NCI-H748 treated with DMSO at 0.1 percent for 48 hours (cell line): ENCODE measurements at regions not wholly inside any gene's neighbourhood (a gene's known extent, or its start where the extent isn't known, plus 50 kb on each side); places are given as distances from the start of the nearest gene placed in this dataset.

Experiments used
- DNase-seq: peaks from one replicate; lab custom pipeline; 2025; lab: John Stamatoyannopoulos, UW

GRCh38 chr4:85260064-85260463, 214.9 kb upstream of the ARHGAP24 start:
- DNase-seq, result no peak

DNA sequence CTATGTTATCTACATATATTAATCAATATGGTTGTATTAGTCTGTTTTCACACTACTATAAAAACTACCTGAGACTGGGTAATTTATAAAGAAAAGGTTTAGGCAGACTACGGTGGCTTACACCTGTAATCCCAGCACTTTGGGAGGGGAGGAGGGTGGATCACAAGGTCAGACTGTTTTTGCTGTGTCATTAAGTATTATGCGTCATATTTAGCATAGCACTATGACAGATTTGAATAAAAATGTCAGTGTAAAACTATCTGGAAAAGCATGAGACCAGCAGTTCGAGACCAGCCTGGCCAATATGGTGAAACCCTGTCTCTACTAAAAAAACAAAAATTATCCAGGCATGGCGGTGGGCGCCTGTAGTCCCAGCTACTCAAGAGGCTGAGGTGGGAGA, 209.7 kb upstream of the ARHGAP24 start:
- DNase-seq, result no peak

GRCh38 chr4:85268188-85268587, 206.8 kb upstream of the ARHGAP24 start:
- no peak for DNase-seq

- no peak for DNase-seq
Measured at GRCh38 chr4:85268961-85269360, 206.0 kb upstream of the ARHGAP24 start.

- DNase-seq, result no peak
Measured at GRCh38 chr4:85274955-85275354, 200.0 kb upstream of the ARHGAP24 start.

DNA sequence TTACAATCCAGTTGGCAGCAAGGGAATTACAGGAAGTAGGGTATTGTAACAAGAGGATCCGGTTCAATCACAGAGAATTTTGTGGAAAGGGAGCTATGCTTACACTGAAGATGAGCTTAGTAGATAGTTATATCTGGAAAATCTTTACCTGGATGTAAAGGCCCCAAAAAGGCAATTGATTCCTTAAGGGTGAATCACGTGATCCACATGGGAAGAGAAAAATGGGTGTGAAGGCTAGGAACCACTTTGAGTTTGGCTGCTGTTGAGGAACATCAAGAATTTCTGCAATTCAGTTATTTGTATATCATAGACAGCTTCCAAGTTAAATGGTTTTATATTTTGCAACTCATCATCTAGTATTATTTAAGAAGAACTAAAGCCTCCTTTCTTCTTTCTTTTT, 194.0 kb upstream of the ARHGAP24 start:
- no peak for DNase-seq

DNA sequence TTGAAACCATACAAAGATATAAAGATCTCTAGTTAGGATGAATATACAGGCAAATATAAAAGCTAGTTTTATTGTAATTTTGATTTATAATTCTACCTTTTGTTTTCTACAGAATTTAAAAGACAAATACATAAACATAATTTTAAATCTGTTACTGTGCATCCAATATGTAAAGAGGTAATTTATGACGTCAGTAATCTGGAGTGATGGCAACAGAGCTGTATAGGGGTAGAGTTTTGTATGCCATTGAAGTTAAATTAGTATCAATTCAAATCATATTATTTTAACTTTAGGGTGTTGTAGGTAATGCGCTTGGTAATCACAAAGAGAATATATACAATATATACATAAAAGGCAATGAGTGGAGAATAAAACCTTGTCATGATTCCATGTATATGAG, 183.7 kb upstream of the ARHGAP24 start:
- no peak for DNase-seq

DNA sequence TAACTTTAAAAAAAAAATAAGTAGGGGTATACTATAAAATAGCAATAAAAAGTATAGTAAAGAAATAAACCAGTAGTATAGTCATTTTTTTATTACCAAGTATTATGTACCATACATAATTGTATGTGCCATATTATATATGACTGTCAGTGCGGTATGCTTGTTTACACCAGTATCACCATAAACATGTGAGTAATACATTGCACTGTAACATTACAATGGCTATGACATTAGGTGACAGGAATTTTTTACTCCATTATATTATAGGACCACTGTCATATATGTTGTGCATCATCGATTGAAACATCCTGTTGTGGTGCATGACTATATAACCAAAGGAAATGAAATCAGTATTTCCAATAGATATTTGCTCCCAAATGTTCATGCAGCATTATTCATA, 176.9 kb upstream of the ARHGAP24 start:
- no peak for DNase-seq

DNA sequence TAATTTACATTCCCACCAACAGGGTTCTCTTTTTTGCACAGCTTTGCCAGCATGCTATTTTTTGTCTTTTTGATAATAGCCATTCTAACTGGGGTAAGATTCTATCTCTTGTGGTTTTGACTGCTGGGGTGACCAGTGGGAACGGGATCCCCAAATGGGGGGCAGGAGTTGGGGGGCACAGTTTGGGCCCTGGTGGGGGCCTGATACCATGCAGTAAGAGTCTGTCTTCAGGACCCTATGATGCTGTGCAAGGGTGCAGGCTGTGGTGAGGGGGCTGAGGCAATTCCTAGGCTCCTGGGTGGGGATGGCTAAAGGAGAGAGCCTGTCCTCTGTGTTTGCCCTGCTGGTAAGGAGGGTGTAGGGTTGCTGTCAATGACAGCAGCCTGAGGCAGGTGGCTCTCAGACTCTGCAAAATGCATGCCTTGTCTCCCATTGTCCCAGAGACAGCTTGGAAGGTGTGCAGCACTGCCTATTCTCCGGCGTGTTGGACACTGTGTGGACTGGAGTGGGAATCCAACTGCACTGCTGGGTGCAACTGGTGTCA, 172.7 kb upstream of the ARHGAP24 start:
- no peak for DNase-seq

GRCh38 chr4:85302756-85303155, 172.2 kb upstream of the ARHGAP24 start:
- no peak for DNase-seq

DNA sequence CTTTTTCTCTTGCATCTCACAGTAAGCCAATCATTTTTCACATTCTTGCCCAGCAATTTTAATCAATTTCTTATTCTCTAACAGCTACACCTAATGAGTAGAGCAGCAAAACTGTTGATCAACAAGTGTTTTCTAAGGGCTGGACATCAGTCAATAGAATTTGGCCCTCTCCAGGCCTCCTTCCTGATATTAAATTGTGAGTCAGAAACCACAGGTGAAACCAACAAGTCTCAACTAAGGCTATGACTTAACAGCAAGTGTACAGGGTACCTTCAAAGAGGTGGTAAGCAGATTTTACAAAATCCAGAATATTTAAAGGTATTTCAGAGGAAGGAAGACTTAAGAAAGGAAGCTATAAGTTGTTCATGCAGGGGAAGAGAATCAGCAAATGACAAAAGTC, 156.5 kb upstream of the ARHGAP24 start:
- DNase-seq, result no peak

DNA sequence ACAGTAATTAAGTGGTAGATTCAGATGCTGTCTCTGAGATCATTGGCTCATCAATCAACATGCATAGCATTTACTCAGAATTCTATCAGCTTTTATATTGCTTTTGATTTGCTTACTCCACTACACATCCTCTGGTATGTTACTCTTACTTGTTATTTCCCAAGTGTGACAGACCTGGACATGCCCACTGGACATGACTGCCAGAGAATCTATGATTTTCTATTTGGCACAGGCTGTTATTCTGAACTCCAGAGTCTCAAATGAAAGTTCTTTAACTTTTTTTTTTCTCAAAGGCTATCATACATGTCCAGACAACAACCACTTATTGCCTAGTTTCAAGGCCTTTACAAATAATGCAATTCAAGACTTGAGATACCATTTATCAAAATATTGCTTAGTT, 116.1 kb upstream of the ARHGAP24 start:
- no peak for DNase-seq

DNA sequence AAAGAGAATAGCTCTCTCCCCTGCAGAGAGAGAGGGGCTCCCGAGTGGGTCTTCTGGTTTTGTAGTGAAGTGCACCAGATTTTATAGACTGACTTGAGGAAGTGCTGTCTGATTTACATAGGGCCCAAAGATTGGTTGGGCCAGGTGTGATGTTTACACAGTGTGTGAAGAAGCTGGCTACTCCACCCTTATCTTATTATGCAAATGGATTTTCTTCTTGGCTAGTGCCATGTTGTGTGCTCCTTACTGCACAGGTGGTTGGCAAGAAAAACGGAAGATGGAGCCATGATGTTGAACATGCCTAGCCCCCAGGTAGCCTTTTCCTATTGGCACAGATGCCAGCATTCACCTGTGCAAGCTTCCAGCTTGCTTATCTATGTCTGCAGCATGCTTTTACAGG, 112.4 kb upstream of the ARHGAP24 start:
- no peak for DNase-seq

DNA sequence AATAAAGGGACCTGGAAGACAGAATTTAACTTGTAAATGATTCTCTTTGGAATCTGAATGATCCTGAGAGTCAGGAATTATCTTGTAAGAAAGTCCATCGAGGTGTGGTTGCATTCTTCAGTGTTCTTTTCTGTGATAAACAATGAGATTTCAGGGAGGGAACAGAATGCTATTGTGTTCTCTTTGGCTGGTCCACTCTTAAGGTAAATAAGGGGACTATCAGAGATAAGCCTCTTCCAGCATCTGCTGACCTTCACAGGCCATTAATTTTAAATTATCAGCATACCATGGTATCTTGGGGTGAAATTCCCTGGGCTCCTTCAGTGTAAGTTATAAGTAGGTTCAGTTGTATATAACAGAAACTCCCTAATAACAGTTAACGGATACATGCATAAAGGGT, 107.1 kb upstream of the ARHGAP24 start:
- no peak for DNase-seq

DNA sequence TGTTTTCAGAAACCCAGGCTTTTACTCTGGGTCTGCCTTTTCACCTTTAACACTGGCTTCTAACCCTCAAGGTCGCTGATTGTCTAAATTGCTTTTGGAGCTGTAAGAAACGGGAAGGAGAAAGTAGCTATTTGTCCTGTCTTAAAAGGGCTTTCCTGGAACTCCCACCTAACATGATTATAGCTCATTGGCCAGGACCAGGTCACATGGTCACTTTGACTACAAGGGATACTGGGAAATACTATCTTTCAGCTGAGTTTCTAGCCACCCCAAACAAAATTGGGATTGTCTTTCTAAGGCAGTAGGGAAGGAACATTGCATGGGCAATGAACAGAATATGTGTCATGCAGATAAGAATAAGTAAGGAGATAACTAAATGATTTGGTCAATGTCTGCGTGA, 106.7 kb upstream of the ARHGAP24 start:
- no peak for DNase-seq

GRCh38 chr4:85368932-85369331, 106.0 kb upstream of the ARHGAP24 start:
- no peak for DNase-seq

DNA sequence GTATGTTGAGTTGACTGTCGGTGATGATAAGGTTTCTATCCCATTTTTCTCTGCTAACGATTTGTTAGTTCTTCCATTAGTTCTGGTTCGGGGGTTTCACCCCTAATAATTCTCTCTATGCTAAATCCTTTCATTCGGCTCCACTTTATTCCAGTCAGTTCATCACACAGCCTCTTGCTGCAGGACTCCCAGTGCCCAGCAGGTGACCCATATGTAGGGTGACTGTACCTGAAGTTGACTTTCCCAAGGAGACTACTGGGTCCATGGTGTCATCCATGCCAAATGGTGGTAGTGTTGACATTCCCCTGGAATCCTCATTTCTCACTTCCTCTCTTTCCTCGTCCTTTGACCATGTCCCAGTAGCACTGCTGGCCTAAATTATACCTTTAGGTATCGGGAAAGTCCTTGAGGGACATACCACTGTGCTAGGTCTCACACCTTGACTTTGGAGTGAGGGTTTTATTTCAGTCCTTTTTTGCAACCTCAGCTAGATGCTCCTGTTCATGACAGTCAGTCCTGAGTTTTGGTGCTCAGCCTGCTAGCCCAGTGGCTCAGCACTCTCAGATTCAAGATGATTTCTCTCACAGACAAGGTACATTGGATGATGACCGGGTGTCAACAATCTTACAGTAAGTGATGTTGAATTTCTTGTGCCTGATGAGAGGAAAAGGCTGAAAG, 105.1 kb upstream of the ARHGAP24 start:
- DNase-seq, result no peak

DNA sequence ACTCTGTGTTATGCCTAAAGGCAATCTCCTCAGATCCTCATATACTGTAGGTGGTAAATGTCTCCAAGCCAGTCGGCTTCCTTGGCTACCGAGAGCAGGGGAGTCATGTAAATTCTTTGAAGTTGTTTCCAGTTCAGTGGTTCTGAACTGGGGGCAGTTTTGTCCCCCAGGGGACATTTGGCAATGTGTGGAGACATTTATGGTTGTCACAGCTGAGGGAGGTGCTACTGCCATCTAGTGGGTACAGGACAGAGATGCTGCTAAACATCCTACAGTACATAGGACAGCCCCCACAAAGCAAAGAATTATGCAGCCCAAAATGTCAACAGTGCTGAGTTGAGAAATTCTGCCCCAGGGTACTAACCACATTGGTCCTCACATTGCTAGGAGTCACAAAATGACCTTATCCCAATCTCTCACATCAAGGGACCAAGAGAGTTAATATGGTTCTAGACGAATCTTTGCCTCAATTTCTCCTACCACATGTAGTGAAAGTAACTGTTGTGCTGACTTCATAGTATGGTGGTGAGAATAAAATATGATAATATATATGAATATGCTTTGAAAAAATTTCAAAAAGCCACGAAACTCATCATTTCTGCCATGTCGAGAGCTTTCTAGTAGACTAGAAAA, 104.4 kb upstream of the ARHGAP24 start:
- DNase-seq, result no peak

- no peak for DNase-seq
Measured at GRCh38 chr4:85372966-85373365, 102.0 kb upstream of the ARHGAP24 start.

DNA sequence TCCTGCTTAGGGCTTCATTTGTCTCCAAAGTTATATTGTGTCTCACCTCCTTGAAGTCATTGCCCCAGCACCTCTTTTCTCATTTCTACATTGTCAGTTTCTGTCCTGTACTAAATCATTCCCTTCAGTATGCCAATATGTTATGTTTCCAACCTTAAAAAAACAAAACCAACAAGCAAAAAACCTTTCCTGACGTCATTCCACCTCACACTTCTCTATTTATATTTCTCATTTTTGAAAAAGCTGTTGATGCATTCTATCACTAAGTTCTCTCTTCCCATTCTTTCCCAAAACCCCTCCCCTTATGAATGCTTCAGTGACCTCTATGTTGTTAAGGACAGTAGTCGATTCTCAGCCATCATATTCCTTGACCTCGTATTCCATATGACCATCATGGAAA, 98.7 kb upstream of the ARHGAP24 start:
- no peak for DNase-seq

- DNase-seq, result no peak
Measured at GRCh38 chr4:85381968-85382367, 93.0 kb upstream of the ARHGAP24 start.

DNA sequence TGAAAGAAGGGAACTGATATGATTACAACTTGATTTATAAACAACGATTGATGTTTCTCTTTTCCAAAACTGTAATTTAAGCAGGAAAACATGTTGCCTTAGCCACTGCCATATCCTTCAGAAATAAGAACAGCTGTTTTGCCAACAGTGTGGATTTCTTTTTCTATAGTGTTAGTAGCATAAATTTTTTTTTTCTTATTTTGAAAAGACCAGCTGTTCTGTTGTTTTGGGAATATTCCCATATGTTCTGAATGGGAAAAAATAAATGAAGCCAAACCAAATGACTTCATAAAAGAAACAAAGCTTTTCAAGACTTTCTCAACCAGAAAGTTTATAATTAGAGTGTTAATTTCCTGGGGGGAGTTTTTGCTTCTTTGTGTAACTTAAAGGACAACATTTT, 83.9 kb upstream of the ARHGAP24 start:
- no peak for DNase-seq

DNA sequence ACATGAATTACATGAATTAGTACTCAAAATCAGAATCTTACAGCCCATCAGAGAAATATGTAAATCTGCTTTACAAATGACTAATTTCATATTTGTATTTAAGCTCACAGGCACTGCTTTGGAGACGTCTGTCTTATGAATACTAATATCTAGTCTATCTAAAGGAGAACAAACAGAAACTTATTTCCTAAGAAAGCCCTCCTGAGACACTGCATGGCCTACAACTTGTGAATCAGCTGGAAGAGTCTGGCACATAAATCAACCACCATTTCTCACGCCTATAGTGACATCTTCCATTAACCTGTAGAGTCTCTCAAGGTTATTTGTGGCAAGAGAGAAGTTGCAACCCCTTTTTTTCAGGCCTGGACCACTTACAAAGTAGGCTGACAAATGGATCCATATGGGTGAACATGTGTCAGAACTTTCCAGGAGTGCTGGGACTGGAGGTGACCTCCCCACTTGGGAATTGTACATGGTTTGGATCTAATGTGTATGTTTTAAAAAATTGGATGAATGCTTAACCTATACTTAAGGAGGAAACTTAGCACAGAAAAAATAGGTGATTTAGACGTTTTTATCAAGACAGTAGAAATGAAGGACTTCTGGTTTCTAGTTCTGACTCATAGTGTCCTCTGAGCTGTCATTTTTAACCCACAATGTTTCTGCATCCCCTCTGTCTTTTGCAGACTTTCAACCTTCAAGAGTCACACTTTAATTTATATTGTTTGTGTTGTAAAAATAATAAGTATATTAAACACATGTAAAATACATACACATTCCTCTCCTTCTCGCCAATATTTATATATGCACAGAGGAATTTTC, 83.2 kb upstream of the ARHGAP24 start:
- DNase-seq, result no peak
